ENCODE measurements at regions not wholly inside any gene's neighbourhood (a gene's known extent, or its start where the extent isn't known, plus 50 kb on each side); places are given as distances from the start of the nearest gene placed in this dataset.
A peak's percentile ranks its signal among the peaks of the same experiment; 100 is the strongest.

GRCh38 chr20:3354247-3354646 is 53.2 kb downstream of the DNAAF9 start:
- no peak for DNase-seq

DNA sequence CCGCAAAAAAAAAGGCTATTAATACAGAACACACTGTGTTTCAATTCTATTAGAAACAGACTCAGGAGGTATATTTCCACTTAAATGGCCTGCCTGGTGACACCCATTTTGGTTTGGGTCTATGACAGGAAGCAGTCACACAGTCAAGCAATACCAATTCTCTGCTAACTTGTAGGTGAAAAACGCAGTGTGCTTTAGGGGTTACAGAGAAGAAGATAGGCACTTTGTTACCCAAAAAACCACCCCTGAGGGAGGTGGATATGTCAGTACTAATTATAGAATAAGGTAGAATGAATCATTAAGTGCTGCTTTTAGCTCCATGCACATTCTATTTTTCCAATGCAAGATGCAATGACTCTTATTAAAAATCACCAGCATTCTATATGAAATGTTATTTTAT is 53.8 kb downstream of the DNAAF9 start:
- no peak for DNase-seq

- no peak for DNase-seq
Measured at GRCh38 chr20:3352202-3352601, 55.3 kb downstream of the DNAAF9 start.

DNA sequence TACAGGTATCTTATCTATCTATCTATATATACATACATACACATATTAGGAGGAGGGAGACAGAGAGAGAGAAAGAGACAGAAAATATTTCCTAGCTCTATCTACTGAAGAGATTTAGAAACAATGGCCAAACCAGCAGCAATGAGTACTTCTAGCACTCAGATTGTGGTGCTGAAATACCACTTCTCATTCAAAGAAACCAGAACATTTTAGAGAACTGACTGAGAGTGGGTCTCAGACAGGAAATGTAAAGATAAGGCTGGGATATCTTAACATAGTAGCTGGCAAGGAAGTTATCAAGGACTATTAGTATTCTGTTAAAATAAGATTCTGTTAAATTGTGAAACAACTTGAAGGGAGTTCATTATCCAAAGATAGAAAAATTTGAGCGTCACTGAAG is 57.0 kb downstream of the DNAAF9 start:
- DNase-seq = no peak

GRCh38 chr20:3349786-3350185 is 57.7 kb downstream of the DNAAF9 start:
- DNase-seq = no peak

- DNase-seq = no peak
Measured at GRCh38 chr20:3342766-3343165, 64.7 kb downstream of the DNAAF9 start.

GRCh38 chr20:3340443-3340842 is 67.0 kb downstream of the DNAAF9 start:
- no peak for DNase-seq

GRCh38 chr20:3339571-3339970 is 67.9 kb downstream of the DNAAF9 start:
- no peak for DNase-seq

- DNase-seq = no peak
Measured at GRCh38 chr20:3339076-3339475, 68.4 kb downstream of the DNAAF9 start.

- no peak for DNase-seq
Measured at GRCh38 chr20:3334156-3334943, 73.1 kb downstream of the DNAAF9 start.

DNA sequence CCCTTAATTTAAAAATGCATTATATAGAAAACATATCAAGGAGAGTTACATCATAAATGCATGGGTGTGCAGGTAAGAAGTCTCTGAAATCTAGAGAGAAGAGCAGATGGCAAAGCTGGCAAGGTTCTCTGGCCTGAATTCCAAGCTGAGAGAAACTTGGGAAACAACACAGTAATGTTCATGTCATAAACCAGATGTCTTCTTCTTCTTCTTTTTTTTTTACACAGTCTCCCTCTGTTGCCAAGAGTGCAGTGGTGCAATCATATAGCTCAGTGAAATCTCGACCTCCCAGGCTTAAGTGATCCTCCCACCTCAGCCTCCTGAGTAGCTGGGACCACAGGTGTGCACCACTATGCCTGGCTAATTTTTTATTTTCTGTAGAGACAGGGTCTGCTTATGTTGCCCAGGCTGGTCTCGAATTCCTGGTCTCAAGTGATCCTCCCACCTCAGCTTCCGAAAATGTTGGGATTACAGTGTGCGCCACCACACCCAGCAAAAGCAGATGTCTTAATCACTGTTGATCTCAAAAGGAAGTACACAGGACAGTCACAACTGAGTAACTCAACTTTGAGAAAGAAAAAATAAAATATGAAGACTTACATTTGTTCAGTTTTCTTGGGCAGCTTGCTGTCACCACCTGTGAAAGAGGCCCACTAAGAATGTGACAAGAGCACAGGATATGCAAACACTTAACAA is 77.3 kb downstream of the DNAAF9 start:
- DNase-seq = no peak

GRCh38 chr20:3328501-3328900 is 79.0 kb downstream of the DNAAF9 start:
- peak; percentile 17 for DNase-seq

DNA sequence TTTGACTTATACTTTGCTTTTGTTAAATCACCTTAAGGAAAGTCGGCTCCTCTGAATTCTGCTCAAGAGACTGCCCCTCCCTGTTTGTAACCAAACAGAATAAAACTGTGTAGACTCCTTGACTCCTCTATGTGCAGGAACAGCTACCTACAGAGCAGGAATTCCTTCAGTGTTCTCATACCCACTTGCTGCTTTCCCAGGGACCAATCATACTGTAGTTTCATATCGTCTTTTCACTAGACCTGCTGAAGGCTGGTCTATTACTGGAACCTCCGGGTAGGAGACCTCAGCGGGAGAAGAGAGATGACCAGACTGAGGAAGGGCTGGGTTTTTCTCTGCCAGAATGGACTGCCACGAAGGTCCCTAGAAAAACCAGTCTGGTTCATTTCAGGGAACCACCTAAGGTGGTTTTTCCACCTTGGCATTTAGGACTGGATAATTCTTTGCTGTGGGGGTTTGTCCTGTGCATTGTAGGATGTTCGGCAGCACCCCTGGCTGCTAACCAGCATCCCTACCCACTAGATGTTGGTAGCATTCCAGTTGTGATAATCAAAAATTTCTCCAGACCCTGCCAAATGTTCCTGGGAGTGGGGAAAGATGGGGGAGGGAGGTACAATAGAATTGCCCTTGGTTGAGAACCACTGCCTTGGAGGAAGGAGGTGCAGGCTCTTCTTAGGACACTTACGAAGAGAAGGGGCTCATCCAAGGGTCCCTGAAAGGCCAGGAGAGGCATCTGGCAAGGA is 80.5 kb downstream of the DNAAF9 start:
- no peak for DNase-seq

DNA sequence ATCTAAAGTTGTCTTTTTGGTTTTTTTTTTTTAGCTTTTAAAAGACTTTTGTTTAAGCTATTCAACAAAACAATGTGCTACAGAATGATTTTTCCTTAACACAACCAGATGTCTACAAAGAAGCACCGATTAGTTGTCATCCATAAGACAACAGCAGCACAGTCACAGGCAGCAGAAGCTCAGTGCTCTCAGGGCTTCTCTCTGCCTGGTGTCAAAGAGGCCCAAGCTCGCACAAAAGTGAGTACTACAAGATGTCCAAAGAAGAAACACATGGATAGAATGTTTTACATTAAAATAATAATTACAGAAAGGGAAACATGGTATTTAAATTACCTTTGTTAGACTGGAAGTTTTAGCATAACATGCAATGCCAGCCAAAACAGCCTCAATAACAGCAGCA is 81.6 kb downstream of the DNAAF9 start:
- DNase-seq = no peak

DNA sequence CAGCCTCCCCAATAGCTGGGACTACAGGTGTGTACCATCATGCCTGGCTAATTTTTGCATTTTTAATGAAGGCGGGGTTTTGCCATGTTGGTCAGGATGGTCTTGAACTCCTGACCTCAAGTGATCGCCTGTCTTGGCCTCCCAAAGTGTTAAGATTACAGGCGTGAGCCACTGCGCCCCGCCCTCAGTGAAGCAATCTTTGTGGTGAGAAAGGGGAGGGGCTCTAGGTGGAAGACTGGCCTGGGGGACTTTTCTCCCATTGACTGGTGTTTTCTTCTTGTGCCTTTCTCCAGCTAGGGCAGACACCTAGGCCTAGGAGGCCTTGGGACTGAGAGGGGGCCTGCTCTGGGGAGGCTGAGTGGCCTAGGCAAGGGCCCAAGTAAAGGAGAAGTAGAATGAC is 84.1 kb downstream of the DNAAF9 start:
- no peak for DNase-seq

GRCh38 chr20:3318226-3318884 is 79.4 kb upstream of the SLC4A11 start:
- no peak for DNase-seq

DNA sequence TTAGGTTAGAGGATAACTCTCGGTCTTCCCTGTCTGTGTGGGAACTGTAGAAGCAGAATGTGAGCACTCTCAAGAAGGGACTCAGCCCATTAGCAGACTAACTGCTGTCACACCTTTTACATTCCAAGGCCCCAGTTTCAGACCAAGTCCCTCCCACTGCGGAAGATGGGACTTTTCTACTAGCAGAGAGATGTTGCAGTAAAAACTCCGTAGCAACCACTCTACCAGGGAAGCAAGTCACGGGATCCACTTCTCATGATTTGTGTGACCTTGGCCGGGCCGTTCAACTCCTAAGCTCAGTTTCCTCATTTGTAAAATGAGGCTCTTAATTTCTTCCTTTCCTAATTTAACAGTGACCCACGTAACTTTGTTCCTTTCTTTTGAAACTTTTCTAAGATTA is 77.1 kb upstream of the SLC4A11 start:
- no peak for DNase-seq

DNA sequence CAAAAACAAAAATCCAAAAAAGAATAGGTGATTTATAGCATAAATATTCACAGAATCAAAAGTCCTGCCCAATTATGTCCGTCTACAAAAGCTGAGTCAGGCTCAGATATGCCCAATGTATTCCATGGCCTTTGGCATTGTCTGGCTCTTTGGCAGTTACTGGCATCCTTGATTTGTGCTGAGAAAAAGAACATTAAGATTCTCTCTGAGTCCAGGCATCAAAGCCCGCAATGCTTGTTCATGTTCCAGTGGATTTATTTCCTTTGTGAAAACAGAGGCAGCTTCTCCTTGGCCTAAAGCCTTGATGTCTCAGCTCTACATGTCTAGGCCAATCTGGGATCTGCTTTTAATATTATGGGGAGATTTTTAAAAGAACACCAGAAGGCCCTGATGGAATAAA is 76.1 kb upstream of the SLC4A11 start:
- no peak for DNase-seq

- no peak for DNase-seq
Measured at GRCh38 chr20:3314391-3314790, 75.4 kb upstream of the SLC4A11 start.

- no peak for DNase-seq
Measured at GRCh38 chr20:3313683-3314065, 74.7 kb upstream of the SLC4A11 start.

DNA sequence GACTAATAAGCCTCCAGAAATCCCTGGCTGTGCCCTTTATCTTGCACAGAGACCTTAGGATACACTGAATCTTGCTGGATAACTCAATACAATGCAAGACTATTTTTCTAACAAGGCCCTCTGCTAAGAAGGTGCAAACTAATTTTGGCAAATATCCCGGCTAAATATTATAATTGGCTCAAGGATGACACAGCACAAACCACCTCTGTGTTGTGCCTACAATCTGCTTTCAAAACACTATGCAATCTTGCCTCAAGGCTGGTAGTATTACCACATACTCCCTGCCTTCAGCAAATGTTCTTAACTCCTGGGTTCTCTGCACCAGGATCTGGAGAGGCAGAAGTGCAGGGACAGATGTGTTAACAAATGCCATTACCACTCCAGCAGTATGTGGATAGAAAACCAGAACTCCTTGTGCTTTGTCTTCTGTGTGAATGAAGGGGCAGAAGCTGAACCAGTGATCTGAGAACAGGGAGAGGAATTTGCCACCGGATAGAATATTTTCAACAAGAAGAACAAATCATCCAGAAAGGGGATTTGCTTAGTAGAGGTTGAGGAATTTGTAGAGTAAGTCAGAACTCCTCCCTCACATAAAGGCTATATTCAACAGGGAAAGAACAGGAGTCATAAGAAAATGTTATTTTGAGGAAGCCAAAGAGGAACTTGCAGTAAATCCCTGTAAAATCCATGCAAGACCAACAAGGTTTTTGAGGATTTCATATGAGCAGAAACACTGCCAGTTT is 74.1 kb upstream of the SLC4A11 start:
- no peak for DNase-seq

DNA sequence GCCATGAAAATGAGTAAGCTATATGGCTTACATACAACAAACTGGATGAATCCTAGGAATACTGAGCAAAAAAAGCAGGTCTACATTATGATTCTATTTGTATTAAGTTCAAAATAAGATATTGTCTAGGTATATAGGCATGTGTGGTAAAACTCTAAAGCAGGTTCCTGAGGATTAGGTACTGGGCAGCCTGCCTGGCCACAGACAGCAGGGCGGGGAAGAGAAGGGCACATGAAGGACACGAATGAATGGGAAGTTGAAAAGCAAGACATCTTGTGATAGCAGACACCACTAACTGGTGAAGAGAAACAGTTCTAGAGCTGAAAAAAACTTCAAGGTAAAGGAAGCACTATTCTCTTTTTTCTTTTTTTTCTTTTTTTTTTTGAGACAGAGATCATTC is 72.6 kb upstream of the SLC4A11 start:
- DNase-seq = no peak

- DNase-seq = no peak
Measured at GRCh38 chr20:3309226-3309625, 70.2 kb upstream of the SLC4A11 start.

Measured in CD4-positive, alpha-beta T cell treated with Interleukin-17A for 4 hours (primary cell).